ENCODE measurements at regions not wholly inside any gene's neighbourhood (a gene's known extent, or its start where the extent isn't known, plus 50 kb on each side); places are given as distances from the start of the nearest gene placed in this dataset.

GRCh38 chr2:238586931-238587775 is 160.4 kb downstream of the ASB1 start:
- Histone ChIP-seq H3K9me2 (replicated peaks; ENCODE audit: insufficient read depth, low read length) (no peaks in the 10 kb centered on the region), H3K79me2 (ENCODE audit: low read length) (no peaks in the 10 kb centered on the region), H3K9ac (ENCODE audit: low read length) (no peak overlapping the region), H4K20me1 (ENCODE audit: insufficient read depth, low read depth, low read length) (no peaks in the 10 kb centered on the region), H3K36me3 (ENCODE audit: insufficient read depth, low read length) (no peaks in the 10 kb centered on the region), H3K4me3 (ENCODE audit: low read length) (no peak overlapping the region), H2AFZ (ENCODE audit: low read length) (no peak overlapping the region), H3K27ac (ENCODE audit: low read length) (no peak overlapping the region), H3K4me2 (ENCODE audit: low read depth, low read length, poor library complexity, severe bottlenecking) (no peak overlapping the region), H3K4me1 (ENCODE audit: low read length) (no peaks in the 10 kb centered on the region), H3K9me3 (ENCODE audit: low read length) (no peaks in the 10 kb centered on the region), H3K27me3 (ENCODE audit: low read length) (no peaks in the 10 kb centered on the region)
- DNase-seq, result no peak

- Histone ChIP-seq H3K9me2 (replicated peaks; ENCODE audit: insufficient read depth, low read length) (no peaks in the 10 kb centered on the region), H2AFZ (ENCODE audit: low read length) (no peak overlapping the region), H3K9me3 (ENCODE audit: low read length) (no peaks in the 10 kb centered on the region), H4K20me1 (ENCODE audit: insufficient read depth, low read depth, low read length) (no peaks in the 10 kb centered on the region), H3K79me2 (ENCODE audit: low read length) (no peaks in the 10 kb centered on the region), H3K27me3 (ENCODE audit: low read length) (no peaks in the 10 kb centered on the region), H3K4me2 (ENCODE audit: low read depth, low read length, poor library complexity, severe bottlenecking) (no peak overlapping the region), H3K9ac (ENCODE audit: low read length) (no peak overlapping the region), H3K36me3 (ENCODE audit: insufficient read depth, low read length) (no peaks in the 10 kb centered on the region), H3K27ac (ENCODE audit: low read length) (no peak overlapping the region), H3K4me3 (ENCODE audit: low read length) (no peak overlapping the region), H3K4me1 (ENCODE audit: low read length) (no peaks in the 10 kb centered on the region)
- no peak for DNase-seq
These were observed 161.3 kb downstream of the ASB1 start for GRCh38 chr2:238587776-238588660.

GRCh38 chr2:238589591-238590460 is 163.1 kb downstream of the ASB1 start:
- H4K20me1 ChIP-seq (ENCODE audit: insufficient read depth, low read depth, low read length), result no peaks in the 10 kb centered on the region
- H3K9ac ChIP-seq (ENCODE audit: low read length), result no peak overlapping the region
- no peaks in the 10 kb centered on the region for H3K79me2 ChIP-seq (ENCODE audit: low read length)
- no peak overlapping the region for H2AFZ ChIP-seq (ENCODE audit: low read length)
- no peak overlapping the region for H3K27ac ChIP-seq (ENCODE audit: low read length)
- H3K36me3 ChIP-seq (ENCODE audit: insufficient read depth, low read length), result no peaks in the 10 kb centered on the region
- no peak for DNase-seq
- H3K9me2 ChIP-seq (replicated peaks; ENCODE audit: insufficient read depth, low read length), result no peaks in the 10 kb centered on the region
- no peak overlapping the region for H3K4me3 ChIP-seq (ENCODE audit: low read length)
- H3K4me1 ChIP-seq (ENCODE audit: low read length), result no peaks in the 10 kb centered on the region
- no peaks in the 10 kb centered on the region for H3K9me3 ChIP-seq (ENCODE audit: low read length)
- no peak overlapping the region for H3K4me2 ChIP-seq (ENCODE audit: low read depth, low read length, poor library complexity, severe bottlenecking)
- no peaks in the 10 kb centered on the region for H3K27me3 ChIP-seq (ENCODE audit: low read length)

- Histone ChIP-seq H3K36me3 (ENCODE audit: insufficient read depth, low read length) (no peaks in the 10 kb centered on the region), H3K79me2 (ENCODE audit: low read length) (no peaks in the 10 kb centered on the region), H3K27me3 (ENCODE audit: low read length) (no peaks in the 10 kb centered on the region), H4K20me1 (ENCODE audit: insufficient read depth, low read depth, low read length) (no peaks in the 10 kb centered on the region), H3K4me1 (ENCODE audit: low read length) (no peaks in the 10 kb centered on the region), H3K9ac (ENCODE audit: low read length) (no peak overlapping the region), H3K9me3 (ENCODE audit: low read length) (no peaks in the 10 kb centered on the region), H3K9me2 (replicated peaks; ENCODE audit: insufficient read depth, low read length) (no peaks in the 10 kb centered on the region), H3K4me3 (ENCODE audit: low read length) (no peak overlapping the region), H2AFZ (ENCODE audit: low read length) (no peak overlapping the region), H3K4me2 (ENCODE audit: low read depth, low read length, poor library complexity, severe bottlenecking) (no peak overlapping the region), H3K27ac (ENCODE audit: low read length) (no peak overlapping the region)
- DNase-seq, result no peak
These were observed 165.0 kb downstream of the ASB1 start for GRCh38 chr2:238591732-238592131.

GRCh38 chr2:238593236-238593635 is 166.5 kb downstream of the ASB1 start:
- DNase-seq, result no peak
- H3K4me1 ChIP-seq (ENCODE audit: low read length), result no peaks in the 10 kb centered on the region
- no peak overlapping the region for H3K4me3 ChIP-seq (ENCODE audit: low read length)
- H3K9me2 ChIP-seq (replicated peaks; ENCODE audit: insufficient read depth, low read length), result no peaks in the 10 kb centered on the region
- H3K79me2 ChIP-seq (ENCODE audit: low read length), result no peaks in the 10 kb centered on the region
- H3K4me2 ChIP-seq (ENCODE audit: low read depth, low read length, poor library complexity, severe bottlenecking), result no peak overlapping the region
- no peaks in the 10 kb centered on the region for H4K20me1 ChIP-seq (ENCODE audit: insufficient read depth, low read depth, low read length)
- no peak overlapping the region for H3K9ac ChIP-seq (ENCODE audit: low read length)
- no peak overlapping the region for H3K27ac ChIP-seq (ENCODE audit: low read length)
- no peaks in the 10 kb centered on the region for H3K36me3 ChIP-seq (ENCODE audit: insufficient read depth, low read length)
- H3K27me3 ChIP-seq (ENCODE audit: low read length), result no peaks in the 10 kb centered on the region
- no peak overlapping the region for H2AFZ ChIP-seq (ENCODE audit: low read length)
- H3K9me3 ChIP-seq (ENCODE audit: low read length), result no peaks in the 10 kb centered on the region

GRCh38 chr2:238593678-238594077 is 167.0 kb downstream of the ASB1 start:
- no peaks in the 10 kb centered on the region for H3K79me2 ChIP-seq (ENCODE audit: low read length)
- no peaks in the 10 kb centered on the region for H3K9me2 ChIP-seq (replicated peaks; ENCODE audit: insufficient read depth, low read length)
- no peaks in the 10 kb centered on the region for H3K4me1 ChIP-seq (ENCODE audit: low read length)
- H3K9ac ChIP-seq (ENCODE audit: low read length), result no peak overlapping the region
- H3K9me3 ChIP-seq (ENCODE audit: low read length), result no peaks in the 10 kb centered on the region
- H3K4me3 ChIP-seq (ENCODE audit: low read length), result no peak overlapping the region
- H3K27ac ChIP-seq (ENCODE audit: low read length), result no peak overlapping the region
- H3K4me2 ChIP-seq (ENCODE audit: low read depth, low read length, poor library complexity, severe bottlenecking), result no peak overlapping the region
- no peaks in the 10 kb centered on the region for H4K20me1 ChIP-seq (ENCODE audit: insufficient read depth, low read depth, low read length)
- H2AFZ ChIP-seq (ENCODE audit: low read length), result no peak overlapping the region
- no peaks in the 10 kb centered on the region for H3K27me3 ChIP-seq (ENCODE audit: low read length)
- H3K36me3 ChIP-seq (ENCODE audit: insufficient read depth, low read length), result no peaks in the 10 kb centered on the region
- no peak for DNase-seq

GRCh38 chr2:238594796-238595749 is 168.3 kb downstream of the ASB1 start:
- Histone ChIP-seq H3K27ac (ENCODE audit: low read length) (no peak overlapping the region), H3K9me3 (ENCODE audit: low read length) (no peaks in the 10 kb centered on the region), H3K79me2 (ENCODE audit: low read length) (no peaks in the 10 kb centered on the region), H3K4me2 (ENCODE audit: low read depth, low read length, poor library complexity, severe bottlenecking) (no peak overlapping the region), H2AFZ (ENCODE audit: low read length) (no peak overlapping the region), H3K9ac (ENCODE audit: low read length) (no peak overlapping the region), H3K36me3 (ENCODE audit: insufficient read depth, low read length) (no peaks in the 10 kb centered on the region), H3K9me2 (replicated peaks; ENCODE audit: insufficient read depth, low read length) (no peaks in the 10 kb centered on the region), H3K27me3 (ENCODE audit: low read length) (no peaks in the 10 kb centered on the region), H3K4me1 (ENCODE audit: low read length) (no peaks in the 10 kb centered on the region), H4K20me1 (ENCODE audit: insufficient read depth, low read depth, low read length) (no peaks in the 10 kb centered on the region), H3K4me3 (ENCODE audit: low read length) (no peak overlapping the region)
- DNase-seq, result no peak

All from Karpas-422 (cell line).